T-helper 1 cell (primary cell): ENCODE measurements at regions not wholly inside any gene's neighbourhood (a gene's known extent, or its start where the extent isn't known, plus 50 kb on each side); places are given as distances from the start of the nearest gene placed in this dataset.
A peak's percentile ranks its signal among the peaks of the same experiment; 100 is the strongest.

Experiments
- DNase-seq, 5 donors: peaks; one replicate each; pipeline ENCODE4 v3.0.0-alpha.2; 2012 to 2020

DNA sequence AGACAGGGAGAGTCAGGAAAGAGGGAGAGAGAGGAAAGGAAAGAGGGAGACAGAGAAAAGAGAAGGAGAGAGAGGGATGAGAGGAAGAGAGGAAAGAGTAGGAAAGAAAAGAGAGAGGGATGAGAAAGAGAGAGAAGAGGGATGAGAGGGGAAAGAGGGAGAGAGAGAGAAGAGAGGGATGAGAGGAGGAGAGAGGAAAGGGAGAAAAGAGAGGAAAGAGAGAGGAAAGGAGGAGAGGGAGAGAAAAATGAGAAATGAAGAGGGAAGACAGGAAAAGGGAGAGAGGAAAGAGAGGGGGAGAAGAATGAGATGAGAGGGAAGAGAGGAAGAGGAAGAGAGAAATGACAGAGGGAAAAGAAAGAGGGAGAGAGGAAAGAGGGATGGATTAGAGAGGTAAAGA, 207.0 kb upstream of the SKOR2 start:
- no peak for DNase-seq

DNA sequence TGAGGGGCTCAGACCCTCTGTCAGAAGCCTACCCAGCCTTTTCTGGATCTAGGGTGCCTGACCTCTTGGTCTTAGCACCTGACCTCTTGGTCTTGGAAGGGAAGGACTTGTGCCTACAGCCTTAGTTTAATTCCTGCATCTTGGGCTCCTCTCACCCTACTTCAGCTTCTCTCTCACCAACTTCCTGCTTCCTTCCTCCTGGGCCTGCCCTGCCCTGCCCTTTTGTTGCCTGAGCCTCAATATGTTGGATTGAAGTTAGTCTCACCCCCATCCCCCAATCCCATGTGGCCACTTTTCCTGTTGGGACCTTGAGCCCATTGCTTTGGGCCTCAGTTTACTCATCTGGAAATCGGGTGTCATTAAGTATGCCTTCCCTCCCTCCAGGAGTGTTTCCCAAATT, 206.2 kb upstream of the SKOR2 start:
- no peak for DNase-seq

DNA sequence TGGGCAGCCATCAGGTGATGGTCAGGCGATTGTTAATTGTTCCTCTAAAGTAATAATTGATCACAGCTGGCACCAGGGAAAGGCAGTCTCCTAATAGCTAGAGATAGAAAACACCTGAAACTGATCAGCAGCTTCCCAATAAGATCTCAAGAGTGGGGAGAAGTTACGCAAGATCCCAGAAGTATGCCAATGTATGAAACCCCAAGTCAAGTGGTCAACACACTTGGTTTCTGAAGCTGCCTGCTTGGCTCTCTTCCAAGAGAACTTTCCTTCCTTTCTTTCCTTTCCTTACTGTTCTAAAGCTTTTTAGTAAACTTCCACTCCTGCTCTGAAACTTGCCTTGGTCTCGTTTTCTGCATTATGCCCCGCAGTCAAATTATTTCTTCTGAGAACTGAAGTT, 201.6 kb upstream of the SKOR2 start:
- no peak for DNase-seq

- no peak for DNase-seq
These were observed 197.5 kb upstream of the SKOR2 start for GRCh38 chr18:47448956-47449355.

- no peak for DNase-seq
These were observed 190.5 kb upstream of the SKOR2 start for GRCh38 chr18:47441914-47442313.

DNA sequence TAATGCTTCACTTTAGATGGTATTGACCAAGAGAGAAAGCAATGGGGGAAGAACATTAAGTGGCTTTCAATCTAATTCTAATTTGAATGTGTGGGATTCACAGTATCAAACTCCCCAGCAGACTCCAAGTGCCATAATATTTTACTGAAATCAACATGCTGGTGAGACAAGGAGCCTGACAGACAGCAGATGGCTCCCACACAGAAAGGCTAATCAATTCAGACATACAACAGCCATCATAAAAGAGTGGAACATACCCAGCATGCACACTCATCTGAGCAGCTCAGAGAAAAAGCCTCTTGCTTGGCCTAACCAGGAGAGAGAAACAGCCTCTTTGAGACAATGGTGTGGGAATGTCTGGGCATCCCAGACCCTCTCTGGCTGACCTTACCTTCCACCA, 186.5 kb upstream of the SKOR2 start:
- DNase-seq: no peak

DNA sequence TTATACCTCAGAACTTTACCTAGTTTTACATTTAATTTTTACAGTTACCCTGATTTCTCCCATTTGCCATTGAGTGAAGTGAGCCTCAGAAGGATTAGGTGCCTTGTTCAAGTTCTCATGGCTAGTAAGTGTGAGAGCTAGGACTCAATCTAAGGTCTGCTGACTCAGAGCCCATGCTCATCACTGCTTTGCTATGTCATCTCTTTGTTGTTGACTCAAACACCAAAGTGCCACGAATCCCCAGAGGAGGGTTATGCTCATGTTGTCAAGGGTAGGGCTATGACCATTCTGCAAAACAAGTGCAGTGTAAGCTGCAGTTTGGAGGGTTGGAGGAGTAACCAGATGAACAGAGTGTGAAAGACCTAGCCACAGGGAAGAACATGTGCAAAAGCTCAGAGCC, 185.4 kb upstream of the SKOR2 start:
- DNase-seq: no peak

DNA sequence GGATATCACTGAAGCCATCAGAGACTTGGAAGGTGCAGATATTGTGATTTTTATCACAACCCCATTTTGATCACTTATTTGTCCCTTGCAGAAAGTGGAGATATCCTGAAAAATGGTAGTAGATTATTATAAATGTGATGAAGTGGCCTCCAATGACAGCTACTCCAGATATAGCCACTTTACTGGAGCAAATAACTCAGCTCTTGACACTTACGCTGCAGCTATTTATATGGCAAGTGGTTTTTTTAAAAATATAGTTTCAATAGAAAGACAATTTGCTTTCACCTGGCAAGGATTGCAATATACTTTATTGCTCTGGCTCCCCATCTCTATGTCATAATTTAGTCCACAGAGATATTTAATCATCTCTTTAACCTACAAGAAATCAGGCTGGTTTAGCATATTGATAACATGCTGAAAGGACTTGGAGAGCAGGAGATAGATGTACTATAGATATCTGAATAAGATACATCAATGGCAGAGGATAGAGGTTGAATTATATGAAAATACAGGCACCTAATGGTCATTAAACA, 182.8 kb upstream of the SKOR2 start:
- DNase-seq: no peak

DNA sequence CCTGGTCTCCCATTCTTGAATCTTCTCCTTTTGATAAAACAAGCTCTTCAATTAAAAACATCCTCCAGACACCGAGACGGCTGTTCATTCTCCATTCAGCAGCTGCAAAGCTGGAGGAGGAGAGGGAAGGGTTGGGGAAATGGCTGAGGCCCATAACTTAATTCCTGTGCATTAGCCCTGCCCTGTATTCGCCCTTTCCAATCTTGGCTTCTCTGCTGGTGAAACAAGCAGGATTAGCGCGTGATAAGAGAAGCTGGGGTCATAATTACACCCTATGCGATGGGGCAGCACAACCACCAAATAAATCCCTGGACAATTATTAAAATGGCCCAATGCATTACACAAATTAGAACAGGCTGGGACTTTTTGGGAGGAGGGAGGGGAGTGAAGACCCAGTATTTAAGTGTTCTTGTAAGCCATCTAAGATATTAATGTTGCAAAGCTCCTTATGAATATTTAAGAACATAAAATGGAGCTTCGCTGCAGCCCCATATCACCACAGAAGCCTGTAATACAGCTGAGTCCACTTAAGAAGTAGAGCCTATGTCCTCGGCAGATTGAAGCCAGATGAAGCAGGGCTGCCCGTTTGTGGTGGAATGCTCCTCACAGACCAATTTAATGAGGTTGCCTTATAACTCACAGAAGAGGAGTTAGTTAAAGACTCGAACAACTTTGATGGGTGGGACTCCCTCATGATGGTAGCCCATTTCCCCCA, 176.6 kb upstream of the SKOR2 start:
- DNase-seq: no peak

GRCh38 chr18:47427072-47427471, 175.6 kb upstream of the SKOR2 start:
- DNase-seq: no peak

DNA sequence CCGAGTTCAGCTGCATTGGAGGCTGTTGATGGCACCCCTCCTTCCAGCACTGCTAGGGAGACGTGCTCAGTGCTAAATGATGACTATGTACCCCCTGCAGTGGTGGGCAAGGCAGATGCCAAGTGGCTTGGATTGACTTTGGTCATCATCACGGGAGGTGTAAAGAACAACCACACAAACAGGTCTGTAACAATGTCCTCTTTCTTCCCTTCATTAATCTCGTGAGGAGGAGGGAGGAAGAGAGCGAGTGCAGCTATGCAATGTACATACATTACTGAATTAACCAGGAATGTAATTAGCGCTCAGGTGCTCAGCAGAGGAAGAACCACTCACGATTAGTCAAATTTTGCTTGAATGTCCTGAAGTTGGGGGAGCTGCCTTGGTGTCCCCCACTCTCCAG, 173.9 kb upstream of the SKOR2 start:
- no peak for DNase-seq

DNA sequence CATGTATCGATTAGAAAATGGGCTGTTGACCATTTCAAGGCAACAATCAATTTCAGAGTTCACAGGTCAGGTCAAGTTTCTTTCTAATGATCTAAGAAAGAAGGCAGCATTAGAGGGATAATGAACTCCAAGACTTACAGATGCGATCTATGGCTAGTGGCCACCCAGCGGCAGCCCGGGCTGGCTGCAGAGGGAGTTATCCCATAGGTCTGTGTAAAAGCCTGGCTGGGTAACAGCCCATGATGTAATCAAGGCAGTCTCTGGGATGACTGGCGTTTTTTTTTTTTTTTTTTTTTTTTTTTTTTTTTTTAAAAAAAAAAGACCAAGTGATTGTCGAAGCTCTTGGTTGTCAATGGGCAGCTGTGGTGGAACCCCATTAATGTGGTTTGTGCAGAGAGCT, 171.1 kb upstream of the SKOR2 start:
- DNase-seq: no peak

GRCh38 chr18:47420130-47420529, 168.7 kb upstream of the SKOR2 start:
- no peak for DNase-seq

- no peak for DNase-seq
These were observed 167.3 kb upstream of the SKOR2 start for GRCh38 chr18:47418746-47419145.

GRCh38 chr18:47417807-47418206, 166.3 kb upstream of the SKOR2 start:
- DNase-seq: peak in 1 of 5 donors; percentile 4

DNA sequence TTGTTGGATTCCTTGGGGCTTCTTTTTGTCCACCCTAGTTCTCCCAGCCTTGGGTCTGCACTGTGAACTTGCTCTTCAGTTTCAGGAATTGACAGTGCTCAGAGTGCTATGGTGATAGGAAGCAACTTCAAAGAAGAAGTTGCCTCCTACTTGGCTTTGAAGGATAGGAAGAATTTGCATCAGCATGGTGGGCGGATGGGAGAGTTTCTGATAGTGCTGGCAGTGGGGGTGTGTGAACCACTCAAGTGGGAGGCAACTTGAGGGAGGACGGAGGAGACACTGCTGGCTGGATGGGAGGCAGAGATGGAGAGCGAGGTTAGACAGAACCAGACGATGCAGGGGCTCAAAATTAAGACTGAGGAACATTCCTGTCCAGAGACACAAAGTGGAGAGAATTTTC, 164.4 kb upstream of the SKOR2 start:
- DNase-seq: no peak

DNA sequence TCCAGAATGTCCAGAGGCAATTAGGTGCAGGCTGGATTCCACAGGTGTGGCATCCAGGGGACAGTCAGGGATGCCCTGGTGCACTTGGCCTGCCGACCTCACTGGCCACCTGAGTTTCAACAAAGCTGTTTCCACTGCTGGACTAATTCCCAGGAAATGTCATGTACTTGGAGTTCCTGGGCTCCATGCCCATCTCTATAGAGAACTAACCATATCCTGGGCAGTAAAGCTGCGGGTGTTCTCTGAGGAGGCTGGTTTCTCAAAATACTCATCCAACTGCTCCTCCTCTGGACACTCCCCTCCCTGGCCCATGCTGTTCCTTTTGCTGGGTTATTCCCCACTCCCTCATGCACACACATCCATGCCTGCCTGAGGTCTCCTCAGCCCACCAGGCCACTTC, 161.9 kb upstream of the SKOR2 start:
- DNase-seq: no peak

DNA sequence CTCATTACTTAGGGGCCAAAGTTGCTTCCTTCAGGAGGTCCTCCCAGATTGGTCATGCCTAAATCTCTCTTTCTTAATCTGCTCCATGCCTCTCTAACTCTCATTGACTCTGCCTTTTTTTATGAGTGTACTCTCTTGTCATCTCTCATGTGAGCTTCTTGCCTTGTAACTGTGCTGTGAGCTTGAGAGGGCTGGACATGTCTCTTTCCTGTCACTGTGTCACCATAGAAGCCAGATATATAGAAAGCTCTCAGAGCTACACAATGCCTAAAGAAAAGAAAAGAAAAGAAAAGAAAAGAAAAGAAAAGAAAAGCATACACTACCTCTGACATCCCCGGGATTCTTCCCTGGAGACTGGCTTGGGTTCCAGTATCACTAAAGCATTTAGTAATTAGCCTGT, 161.5 kb upstream of the SKOR2 start:
- no peak for DNase-seq

- no peak for DNase-seq
These were observed 159.7 kb upstream of the SKOR2 start for GRCh38 chr18:47411159-47411558.

DNA sequence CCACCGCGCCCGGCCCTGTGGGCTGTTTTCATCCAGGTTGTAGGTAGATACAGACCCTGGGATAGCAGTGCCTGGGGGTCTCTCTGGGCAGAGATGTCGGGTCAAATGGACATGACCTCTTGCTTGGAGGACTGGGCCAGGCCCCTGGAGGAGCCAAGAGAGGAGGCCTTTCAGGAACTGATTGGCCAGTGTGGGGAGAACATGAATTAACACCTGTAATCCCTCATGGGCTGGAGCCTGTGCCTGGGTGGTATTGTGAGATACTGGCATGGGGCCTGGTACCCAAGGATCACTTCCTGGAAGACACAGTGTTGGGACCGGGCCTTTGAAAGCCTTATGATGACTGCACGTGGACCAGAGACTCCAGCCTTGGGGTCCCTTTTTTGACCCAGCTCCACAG, 158.7 kb upstream of the SKOR2 start:
- no peak for DNase-seq

DNA sequence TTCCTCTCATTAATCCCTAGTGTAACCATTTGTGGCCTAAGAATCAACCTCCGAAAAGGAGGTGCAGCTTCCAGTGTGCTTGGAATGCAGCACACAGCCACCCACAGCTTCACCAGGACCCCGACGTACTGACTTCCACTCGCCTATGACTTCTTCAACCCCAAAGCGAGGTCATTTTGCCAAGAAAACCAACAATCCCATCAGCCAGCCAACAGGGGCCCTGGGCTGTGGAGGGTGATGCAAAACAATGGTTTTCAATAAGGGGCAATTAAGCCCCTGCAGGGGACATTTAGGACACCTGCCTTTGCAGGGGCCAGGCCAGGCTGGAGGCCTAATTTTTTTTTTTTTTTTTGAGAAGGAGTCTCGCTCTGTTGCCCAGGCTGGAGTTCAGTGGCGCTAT, 158.1 kb upstream of the SKOR2 start:
- DNase-seq: no peak

DNA sequence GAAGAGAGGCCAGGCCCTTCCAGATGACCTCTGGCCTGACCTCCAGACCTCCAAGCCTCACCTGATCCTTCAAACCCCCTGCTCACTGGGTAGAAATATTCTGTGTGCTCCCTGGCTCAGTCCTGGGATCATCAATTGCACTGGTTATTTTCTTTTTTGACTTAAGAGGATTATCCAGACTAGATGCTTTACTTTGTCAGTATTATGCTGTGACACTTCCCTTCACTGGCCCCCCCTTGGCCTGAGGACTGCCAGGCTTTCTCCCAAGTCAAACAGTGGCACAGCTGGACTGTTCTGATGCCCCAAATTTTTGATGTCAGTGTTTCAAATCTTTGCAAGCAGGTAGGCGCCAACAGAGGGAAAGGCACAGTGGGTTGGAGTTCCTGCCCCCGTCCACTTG, 156.3 kb upstream of the SKOR2 start:
- no peak for DNase-seq

- no peak for DNase-seq
These were observed 153.4 kb upstream of the SKOR2 start for GRCh38 chr18:47404845-47405244.

DNA sequence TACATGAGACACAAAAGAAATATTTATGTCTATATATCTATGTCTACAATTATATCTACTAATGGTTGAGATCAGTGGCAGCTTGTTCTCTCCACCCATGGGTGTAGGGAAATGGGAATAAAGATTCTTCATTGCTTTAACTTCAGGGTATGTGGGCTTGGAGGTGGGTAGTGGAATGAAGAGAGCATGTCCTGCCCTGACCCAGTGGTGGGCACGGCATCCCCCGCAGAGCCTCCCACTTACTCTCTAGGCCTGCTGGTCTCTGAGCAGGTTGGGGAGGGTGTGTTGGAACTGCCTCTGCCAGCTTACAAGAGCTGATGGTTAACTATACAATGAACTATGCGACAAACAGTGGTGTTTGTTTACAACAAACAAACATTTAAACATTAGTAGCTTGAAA, 152.5 kb upstream of the SKOR2 start:
- no peak for DNase-seq

GRCh38 chr18:47403317-47403716, 151.9 kb upstream of the SKOR2 start:
- no peak for DNase-seq
